Ishikawa (cell line): ENCODE measurements at regions not wholly inside any gene's neighbourhood (a gene's known extent, or its start where the extent isn't known, plus 50 kb on each side); places are given as distances from the start of the nearest gene placed in this dataset.

Experiments used
- CEBPB ChIP-seq: IDR thresholded peaks from 2 replicates; pipeline ENCODE4 v1.6.1; 2012
- CREB1 ChIP-seq: IDR thresholded peaks from 2 replicates; pipeline ENCODE4 v1.6.1; 2012; ENCODE audit warnings: low read depth
- EGR1 ChIP-seq: IDR thresholded peaks from 2 replicates; pipeline ENCODE4 v1.6.1; 2012
- MAX ChIP-seq: IDR thresholded peaks from 2 replicates; pipeline ENCODE4 v1.6.1; 2012
- NFIC ChIP-seq: IDR thresholded peaks from 2 replicates; pipeline ENCODE4 v1.6.1; 2012
- REST ChIP-seq: IDR thresholded peaks from 2 replicates; pipeline ENCODE4 v1.6.1; 2012; ENCODE audit warnings: low read depth, mild to moderate bottlenecking
- YY1 ChIP-seq: IDR thresholded peaks from 2 replicates; pipeline ENCODE4 v1.6.1; 2012; ENCODE audit warnings: low read depth

GRCh38 chr7:46544396-46545008 is 623.4 kb upstream of the IGFBP3 start:
- TF ChIP-seq REST (no peak), YY1 (no peak), NFIC (no peak), CEBPB (no peak), MAX (no peak), CREB1 (no peak), EGR1 (no peak)
